RWPE1 (cell line): ENCODE measurements at regions not wholly inside any gene's neighbourhood (a gene's known extent, or its start where the extent isn't known, plus 50 kb on each side); places are given as distances from the start of the nearest gene placed in this dataset.

Experiments used
- CTCF ChIA-PET: fragments of 350-600 bp; sonication (Branson Sonifier 250); formaldehyde crosslinking; extraction: SDS; loops from one replicate; lab custom pipeline; 2021; lab: Yijun Ruan, JAX
- POLR2A ChIA-PET: fragments of 400-600 bp; formaldehyde crosslinking; extraction: SDS; loops from one replicate; lab custom pipeline; 2020; ENCODE audit warnings: antibody characterized with exemption; ENCODE audit not compliant: low non-redundant PET; lab: Yijun Ruan, JAX
- DNase-seq: peaks from one replicate; pipeline ENCODE4 v3.0.0; 2012; ENCODE audit warnings: low spot score
- H3K27ac ChIP-seq: fragments of 450-650 bp; 2 replicates; pipeline ENCODE4 v1.5.1; 2017
- TF ChIP-seq, protein P1 (sequence below): fragments of 450-650 bp; conservative IDR thresholded peaks from 2 replicates; pipeline ENCODE4 v1.5.1; 2017; ENCODE audit warnings: low read depth, mild to moderate bottlenecking

DNA sequence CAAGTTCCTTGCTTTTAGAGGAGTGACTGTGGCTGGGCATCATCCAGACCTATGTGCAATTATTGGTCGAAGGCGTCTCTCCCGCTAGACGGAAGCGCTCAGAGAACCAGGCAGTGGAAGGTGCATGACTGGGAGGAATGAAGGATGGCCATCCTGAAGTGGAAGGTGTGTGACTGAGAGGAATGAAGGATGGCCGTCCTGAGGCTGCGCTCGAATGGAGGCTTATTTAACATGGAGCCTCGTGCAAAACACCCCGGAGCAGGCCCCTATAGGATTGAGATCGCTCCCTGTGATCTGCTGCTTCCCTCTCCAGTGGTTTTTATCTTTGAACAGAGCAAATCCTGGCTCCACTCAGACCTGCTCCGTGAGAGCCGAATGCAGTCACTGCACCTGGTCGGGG, 140.2 kb upstream of the ID2 start:
- TF ChIP-seq, protein P1, sequence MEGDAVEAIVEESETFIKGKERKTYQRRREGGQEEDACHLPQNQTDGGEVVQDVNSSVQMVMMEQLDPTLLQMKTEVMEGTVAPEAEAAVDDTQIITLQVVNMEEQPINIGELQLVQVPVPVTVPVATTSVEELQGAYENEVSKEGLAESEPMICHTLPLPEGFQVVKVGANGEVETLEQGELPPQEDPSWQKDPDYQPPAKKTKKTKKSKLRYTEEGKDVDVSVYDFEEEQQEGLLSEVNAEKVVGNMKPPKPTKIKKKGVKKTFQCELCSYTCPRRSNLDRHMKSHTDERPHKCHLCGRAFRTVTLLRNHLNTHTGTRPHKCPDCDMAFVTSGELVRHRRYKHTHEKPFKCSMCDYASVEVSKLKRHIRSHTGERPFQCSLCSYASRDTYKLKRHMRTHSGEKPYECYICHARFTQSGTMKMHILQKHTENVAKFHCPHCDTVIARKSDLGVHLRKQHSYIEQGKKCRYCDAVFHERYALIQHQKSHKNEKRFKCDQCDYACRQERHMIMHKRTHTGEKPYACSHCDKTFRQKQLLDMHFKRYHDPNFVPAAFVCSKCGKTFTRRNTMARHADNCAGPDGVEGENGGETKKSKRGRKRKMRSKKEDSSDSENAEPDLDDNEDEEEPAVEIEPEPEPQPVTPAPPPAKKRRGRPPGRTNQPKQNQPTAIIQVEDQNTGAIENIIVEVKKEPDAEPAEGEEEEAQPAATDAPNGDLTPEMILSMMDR = no peak
- no peak for DNase-seq
- H3K27ac ChIP-seq = no peak overlapping the region
- CTCF ChIA-PET = no interaction called here
- POLR2A ChIA-PET = no interaction called here

DNA sequence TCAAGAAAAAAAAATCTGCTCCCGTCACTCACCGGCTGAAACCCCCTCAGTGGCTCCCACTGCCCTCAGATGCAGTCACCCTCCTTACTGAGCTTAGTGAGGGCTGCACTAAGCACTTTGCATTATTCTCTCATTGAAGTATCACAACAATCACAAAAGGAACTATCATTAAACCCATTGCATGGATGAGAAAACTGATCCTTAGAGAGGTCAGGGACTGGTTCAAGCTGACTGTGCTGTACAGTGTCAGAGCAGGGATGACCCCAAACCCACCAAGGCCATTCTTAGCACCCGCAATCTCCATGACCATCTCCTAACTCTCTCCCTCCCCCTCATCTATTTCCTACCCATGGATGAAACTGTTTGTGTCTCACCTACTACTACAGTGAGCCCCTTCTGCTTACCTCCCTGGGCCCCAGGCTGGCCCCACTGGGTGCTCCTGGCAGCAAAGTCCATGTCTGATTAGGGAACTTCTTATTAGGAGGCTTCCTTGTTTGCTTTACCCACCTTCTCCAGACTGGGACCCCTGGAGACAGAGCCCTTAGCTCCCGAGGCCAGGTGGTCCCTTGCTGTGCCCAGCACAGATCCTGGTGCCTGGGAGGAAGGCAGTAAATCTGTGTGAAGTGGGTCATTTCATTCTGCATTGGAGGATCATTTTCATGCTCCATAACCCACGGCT, 139.3 kb upstream of the ID2 start:
- ChIA-PET CTCF (interaction anchor here (0.6 to 0.7 kb wide), 2 partner anchors 15 to 25 kb away, joined by 3 read pairs; no protein-coding TSS in a partner anchor), POLR2A (no interaction called here)
- no peak for DNase-seq
- no peak overlapping the region for H3K27ac ChIP-seq
- TF ChIP-seq, protein P1 = no peak

DNA sequence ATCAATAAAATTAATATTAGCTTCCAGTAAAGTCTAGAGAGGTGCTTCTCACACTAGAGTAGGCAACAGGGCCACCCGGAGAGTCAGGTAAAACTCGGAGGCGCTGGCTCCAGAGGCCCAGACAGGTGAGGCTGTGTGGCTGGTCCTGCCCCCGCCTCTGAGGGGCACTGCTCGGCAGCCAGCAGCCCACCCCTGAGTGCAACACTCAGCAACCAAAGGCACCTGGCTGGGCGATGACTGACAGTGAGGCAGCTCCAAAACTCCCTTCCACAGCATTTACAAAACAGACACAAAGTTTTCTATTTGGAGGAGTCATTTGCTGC, 138.8 kb upstream of the ID2 start:
- H3K27ac ChIP-seq = no peak overlapping the region
- POLR2A ChIA-PET = no interaction called here
- CTCF ChIA-PET = interaction anchor here (0.6 to 0.7 kb wide), 2 partner anchors 14 to 25 kb away, joined by 3 read pairs; no protein-coding TSS in a partner anchor
- TF ChIP-seq, protein P1 = no peak
- no peak for DNase-seq

DNA sequence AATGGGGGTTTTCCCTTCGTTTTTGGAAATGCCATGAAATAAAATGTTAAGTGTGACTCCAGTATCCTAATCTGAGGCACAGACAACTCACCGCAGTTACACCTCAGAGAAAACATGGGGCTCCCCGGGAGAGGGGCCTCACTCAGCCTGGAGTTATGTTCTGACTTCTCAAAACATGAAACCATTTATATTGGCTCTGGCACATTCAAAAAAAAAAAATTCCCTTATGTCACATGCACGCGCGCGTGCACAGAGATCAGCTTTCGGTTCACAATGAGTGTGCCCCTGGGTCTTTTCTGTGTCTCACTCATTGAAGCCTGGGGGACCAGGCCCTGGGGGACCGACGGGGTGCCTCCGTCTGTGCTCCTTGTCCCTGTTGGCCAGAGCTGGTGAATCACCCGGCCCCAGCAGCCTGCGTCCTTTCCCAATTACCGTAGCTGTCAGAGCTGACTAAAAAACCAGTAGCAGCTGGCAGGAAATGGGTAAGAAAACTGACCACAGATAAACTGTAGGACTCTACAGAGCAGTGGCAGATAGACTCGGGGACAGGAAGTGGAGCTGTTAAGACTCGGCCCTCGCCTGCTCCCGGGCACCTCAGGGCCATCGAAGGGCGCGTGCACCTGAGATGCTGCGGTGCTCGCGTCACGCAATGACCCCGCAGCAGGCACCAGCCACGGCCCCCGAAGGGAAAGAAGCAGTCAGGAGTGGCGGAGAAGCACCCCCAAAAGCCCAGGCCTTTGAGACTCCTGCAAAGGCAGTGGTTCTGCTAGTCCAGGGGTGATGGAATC, 138.3 kb upstream of the ID2 start:
- H3K27ac ChIP-seq = no peak overlapping the region
- TF ChIP-seq, protein P1 = no peak
- no peak for DNase-seq
- POLR2A ChIA-PET = no interaction called here
- CTCF ChIA-PET = interaction anchor here (0.5 to 0.6 kb wide), 2 partner anchors 223 to 1406 kb away, joined by 3 to 7 read pairs; no protein-coding TSS in a partner anchor

DNA sequence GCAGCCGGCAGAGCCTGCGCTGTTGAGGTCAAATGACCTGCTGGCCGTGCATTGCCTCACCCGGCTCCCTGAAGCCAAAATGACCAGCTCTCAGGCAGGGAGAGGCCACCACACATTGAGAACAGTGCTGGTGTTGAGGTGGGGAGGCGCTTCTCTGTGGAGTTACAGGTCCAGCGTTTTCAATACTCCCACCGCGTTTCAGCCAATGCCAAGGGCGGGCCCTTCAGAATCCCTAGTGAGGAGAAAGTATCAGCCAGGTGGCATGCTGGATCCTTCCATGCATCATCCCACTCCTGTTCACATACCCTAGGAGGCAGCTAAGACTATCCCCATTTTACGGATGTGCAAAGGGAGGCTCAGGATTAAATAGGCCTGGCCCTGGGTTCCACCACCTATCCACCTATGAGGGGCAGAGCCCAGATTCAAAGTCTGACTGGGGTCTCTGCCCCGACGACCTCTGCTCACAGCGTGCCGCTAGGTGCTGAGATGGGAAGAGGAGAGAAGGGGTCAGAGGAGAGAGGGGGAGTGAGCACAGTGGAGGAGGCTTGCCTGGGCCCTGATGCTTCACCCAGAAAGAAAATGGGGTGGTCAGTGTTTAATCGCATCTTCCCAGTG, 137.6 kb upstream of the ID2 start:
- H3K27ac ChIP-seq = no peak overlapping the region
- TF ChIP-seq, protein P1 = no peak
- CTCF ChIA-PET = interaction anchor here (0.5 kb wide), 1 partner anchor 1406 kb away, joined by 3 read pairs; no protein-coding TSS in a partner anchor
- POLR2A ChIA-PET = no interaction called here
- no peak for DNase-seq

DNA sequence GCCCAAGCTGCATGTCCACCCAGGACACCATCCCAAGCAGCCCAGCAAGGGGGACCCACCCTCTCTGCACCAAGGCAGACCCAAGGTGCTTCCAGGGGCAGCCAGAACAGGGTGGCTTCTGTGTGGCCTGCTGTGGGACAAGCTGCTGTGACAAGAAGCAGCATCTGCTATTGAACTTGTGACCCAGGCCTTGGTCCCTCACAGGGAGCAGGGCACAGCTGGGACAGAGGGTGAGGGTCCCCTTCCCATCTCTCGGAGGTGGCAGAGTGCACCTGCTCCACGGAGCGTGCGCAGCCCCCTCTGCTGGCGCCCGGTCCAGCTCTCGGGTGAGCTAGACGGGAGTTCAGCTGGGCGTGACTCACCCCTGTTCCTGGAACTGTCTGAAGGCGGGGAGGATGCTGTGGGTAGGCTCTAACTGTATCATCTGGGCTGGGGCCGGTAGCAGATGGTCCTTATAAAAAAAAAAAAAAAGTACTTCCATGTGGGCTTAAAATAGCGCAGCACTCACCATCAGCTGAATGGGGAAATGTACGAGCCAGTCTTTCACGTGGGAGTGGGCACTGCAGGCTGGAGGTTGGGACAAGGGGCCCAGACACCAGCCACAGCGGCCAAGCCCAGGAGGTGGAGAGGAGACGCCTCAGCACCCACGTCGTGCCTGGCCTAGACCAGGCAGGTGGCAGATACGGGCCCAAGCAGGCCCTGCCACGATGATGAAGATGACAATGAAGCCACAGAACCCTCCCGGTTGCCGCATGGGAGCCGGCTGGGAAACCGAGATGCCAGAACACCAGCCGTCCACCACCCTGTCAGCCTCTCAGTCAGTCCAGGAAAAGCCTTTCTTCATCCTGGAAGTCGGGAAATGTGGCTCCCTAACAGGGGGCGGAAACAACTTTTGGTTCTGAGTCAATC, 136.8 kb upstream of the ID2 start:
- no peak for DNase-seq
- H3K27ac ChIP-seq = no peak overlapping the region
- TF ChIP-seq, protein P1 = no peak
- POLR2A ChIA-PET = no interaction called here
- CTCF ChIA-PET = no interaction called here
